ENCODE measurements at regions not wholly inside any gene's neighbourhood (a gene's known extent, or its start where the extent isn't known, plus 50 kb on each side); places are given as distances from the start of the nearest gene placed in this dataset.
"Not testable (repeated sequence)": the region's sequence is repeated elsewhere in the genome, so short reads cannot be mapped to it uniquely, and the experiment has no call there.

DNA sequence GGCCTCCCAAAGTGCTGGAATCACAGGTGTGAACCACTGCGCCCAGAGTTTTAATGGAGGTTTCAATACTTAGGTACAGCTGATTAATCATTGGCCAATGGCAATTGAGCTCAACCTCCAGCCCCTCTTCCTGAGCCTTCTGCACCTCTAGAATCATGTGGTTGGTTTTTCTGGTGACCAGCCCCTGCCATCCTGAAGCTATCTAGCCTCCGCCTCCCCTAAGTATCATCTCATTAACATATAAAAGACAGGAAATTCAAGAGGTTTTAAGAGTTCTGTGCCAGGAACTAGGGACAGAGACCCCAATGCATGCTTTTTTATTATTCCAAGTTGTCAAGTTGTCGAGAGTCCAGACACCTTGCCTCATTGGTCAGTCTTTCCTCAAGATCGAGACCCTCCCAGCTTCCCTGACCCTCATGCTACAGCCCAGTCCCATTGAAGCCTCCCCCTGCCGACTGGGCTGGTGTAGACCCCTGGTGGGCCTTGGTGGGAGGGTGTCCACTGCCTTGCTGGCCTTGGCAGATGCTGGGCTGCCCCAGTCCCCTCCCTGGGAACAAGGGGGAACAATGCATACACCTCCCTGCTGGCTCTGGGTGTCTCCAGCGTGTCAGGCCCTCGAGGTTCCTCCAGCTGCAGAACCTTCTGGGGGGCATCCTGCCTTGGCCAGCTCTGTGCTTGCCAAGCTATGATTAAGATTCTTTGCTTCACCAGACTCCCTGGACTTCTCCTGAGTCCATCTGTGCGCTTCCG, 148.0 kb downstream of the CTTN start:
- in situ Hi-C loops (cut with HindIII; ENCODE audit: low sequenced_read_pairs), result no loop called here

DNA sequence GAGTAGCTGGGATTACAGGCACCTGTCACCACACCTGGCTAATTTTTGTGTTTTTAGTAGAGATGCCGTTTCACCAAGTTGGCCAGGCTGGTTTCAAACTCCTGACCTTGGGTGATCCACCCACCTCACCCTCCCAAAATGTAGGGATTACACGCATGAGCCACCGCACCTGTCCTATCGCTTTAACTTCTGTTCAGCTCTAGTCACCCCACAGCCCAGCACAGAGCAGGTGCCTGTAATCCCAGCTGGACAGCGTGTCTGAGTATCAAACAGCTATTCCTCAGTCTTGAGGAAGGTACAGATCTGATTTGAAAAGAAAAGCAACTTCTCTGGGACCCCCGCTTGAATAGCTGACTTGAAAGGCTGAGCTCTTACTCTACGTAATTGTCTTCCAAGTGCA, 149.1 kb downstream of the CTTN start:
- in situ Hi-C loops (cut with HindIII; ENCODE audit: low sequenced_read_pairs), result no loop called here

- in situ Hi-C loops (cut with HindIII; ENCODE audit: low sequenced_read_pairs), result no loop called here
Measured at GRCh38 chr11:70547821-70548670, 149.7 kb downstream of the CTTN start.

- in situ Hi-C loops (cut with HindIII; ENCODE audit: low sequenced_read_pairs), result no loop called here
Measured at GRCh38 chr11:70548976-70549375, 150.6 kb downstream of the CTTN start.

- in situ Hi-C loops (cut with HindIII; ENCODE audit: low sequenced_read_pairs), result no loop called here
Measured at GRCh38 chr11:70549386-70549785, 151.1 kb downstream of the CTTN start.

GRCh38 chr11:70549796-70550195, 151.5 kb downstream of the CTTN start:
- in situ Hi-C loops (cut with HindIII; ENCODE audit: low sequenced_read_pairs), result loop anchor here (10.0 kb wide), 1 partner anchor 95 kb away; no protein-coding TSS in a partner anchor

GRCh38 chr11:70550456-70551195, 152.3 kb downstream of the CTTN start:
- in situ Hi-C loops (cut with HindIII; ENCODE audit: low sequenced_read_pairs), result loop anchor here (10.0 kb wide), 1 partner anchor 94 kb away; no protein-coding TSS in a partner anchor

- in situ Hi-C loops (cut with HindIII; ENCODE audit: low sequenced_read_pairs), result loop anchor here (10.0 kb wide), 1 partner anchor 93 kb away; no protein-coding TSS in a partner anchor
Measured at GRCh38 chr11:70551351-70552166, 153.2 kb downstream of the CTTN start.

DNA sequence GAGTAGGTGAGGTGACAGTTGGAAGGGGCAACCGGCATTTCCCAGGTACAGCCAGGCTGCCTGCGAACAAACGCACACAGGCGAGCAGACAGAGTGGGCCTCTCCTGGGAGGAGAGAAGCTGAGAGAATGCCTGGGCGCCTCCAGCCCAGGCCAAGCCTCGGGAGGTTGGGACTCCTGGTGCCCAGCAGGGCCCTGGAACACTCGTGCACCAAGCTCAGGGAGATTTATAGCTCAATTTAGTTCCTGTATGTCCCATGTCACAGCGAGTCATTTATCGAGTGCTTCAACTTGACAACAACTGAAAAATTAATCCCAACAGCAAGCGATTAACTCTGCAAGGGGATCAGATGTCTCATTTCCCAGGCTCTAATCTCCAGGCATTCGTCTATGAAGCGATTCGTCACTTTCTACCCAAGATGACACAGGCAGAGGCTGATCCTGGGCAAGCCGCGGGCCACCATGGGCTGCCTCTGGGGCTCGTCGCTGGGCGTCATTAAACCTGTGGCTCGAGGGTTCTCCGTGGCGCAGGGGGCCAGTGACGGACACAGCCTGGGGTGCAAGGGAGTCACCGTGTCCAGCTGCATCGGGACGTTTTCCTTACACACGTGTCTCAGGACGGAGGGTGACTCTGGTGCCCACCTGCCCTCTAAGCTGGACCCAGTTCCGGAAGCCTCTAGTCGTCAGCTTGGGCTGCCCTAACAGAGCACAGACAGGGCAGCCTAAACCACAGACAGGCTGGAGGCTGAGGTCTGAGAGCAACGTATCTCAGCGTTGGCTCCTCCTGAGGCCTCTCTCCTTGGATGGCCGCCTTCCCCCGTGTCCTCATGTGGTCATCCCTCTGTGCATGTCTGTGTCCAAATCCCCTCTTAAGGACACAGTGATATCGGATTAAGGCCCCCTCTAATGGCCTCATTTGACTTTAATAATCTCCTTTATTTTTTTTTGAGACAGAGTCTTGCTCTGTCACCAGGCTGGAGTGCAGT, 154.1 kb downstream of the CTTN start:
- in situ Hi-C loops (cut with HindIII; ENCODE audit: low sequenced_read_pairs), result loop anchor here (10.0 kb wide), 1 partner anchor 92 kb away; no protein-coding TSS in a partner anchor

DNA sequence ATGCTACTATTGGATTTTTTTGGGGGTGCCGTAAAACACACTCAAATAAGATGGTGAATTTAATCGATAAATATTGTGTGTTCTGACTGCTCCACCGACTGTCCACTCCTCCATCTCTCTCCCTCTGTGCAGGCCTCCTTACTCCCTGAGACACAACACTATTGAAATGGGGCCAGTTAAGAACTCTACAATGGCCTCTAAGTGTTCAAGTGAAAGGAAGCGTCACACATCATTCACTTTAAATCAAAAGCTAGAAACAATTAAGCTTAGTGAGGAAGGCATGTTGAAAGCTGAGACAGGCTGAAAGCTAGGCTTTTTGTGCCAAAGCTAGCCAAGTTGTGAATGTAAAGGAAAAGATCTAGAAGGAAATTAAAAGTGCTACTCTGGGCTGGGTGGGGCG, 156.7 kb downstream of the CTTN start:
- in situ Hi-C loops (cut with HindIII; ENCODE audit: low sequenced_read_pairs), result loop anchor here (10.0 kb wide), 1 partner anchor 90 kb away; no protein-coding TSS in a partner anchor

GRCh38 chr11:70556884-70557741, 158.8 kb downstream of the CTTN start:
- in situ Hi-C loops (cut with HindIII; ENCODE audit: low sequenced_read_pairs), result loop anchor here (10.0 kb wide), 1 partner anchor 88 kb away; no protein-coding TSS in a partner anchor

DNA sequence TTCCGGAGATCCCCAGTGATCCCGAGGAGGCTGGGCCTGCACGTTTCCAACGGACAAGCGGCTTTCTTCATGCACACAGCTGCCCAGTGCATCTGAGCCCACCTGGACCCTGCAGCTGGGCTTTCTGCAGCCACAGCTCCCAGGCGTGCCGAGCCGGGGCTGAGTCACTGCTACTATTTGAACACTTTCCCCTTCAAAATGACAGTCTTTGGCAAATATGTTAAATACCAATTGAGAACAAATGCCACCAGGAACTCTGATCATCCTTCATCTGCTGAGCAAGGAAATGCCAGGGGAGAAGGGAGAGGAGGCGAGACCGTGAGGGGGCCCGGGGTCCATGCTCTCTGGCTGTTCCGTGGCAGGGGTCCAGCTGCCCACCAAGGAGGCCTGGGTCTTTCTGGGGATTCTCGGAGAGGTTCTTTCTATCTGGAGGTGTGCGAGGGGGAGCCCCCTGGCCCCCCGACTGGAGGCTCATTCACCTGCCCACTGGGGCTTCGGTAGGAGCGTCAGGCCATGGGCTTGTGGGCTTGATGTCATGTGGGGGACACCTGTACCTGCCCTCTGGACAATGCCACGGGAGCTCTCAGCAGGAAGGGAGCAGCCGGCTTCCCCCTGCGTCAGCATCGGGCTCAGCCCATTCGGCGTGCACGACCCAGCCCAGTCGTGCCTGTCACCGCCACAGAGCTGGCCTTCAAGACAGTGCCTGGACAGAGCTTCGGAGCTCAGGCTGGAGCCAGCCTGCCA, 159.6 kb downstream of the CTTN start:
- in situ Hi-C loops (cut with HindIII; ENCODE audit: low sequenced_read_pairs), result loop anchor here (10.0 kb wide), 1 partner anchor 87 kb away; no protein-coding TSS in a partner anchor

DNA sequence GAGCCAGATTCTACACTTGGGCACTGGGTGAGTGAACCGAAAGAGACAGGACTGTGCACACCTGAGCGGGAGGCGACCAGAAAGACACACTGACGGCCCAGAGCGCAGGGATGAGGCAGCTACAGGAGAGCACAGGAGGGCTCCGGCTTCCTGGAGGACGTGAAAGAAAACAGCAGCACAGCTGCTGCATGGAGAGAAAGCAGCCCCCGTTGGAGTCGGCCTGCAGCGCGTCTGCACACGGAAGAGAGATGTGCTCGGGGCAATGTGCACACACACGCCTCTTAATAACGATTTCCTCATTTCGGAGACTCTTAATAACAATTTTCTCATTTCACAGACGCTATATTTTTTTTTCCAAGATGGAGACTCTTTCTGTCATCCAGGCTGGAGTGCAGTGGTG, 160.4 kb downstream of the CTTN start:
- in situ Hi-C loops (cut with HindIII; ENCODE audit: low sequenced_read_pairs), result loop anchor here (10.0 kb wide), 1 partner anchor 86 kb away; no protein-coding TSS in a partner anchor

- in situ Hi-C loops (cut with HindIII; ENCODE audit: low sequenced_read_pairs), result loop anchor here (10.0 kb wide), 1 partner anchor 85 kb away; no protein-coding TSS in a partner anchor
Measured at GRCh38 chr11:70559516-70559915, 161.2 kb downstream of the CTTN start.

GRCh38 chr11:70560621-70561020, 162.3 kb downstream of the CTTN start:
- in situ Hi-C loops (cut with HindIII; ENCODE audit: low sequenced_read_pairs), result not testable (repeated sequence)

- in situ Hi-C loops (cut with HindIII; ENCODE audit: low sequenced_read_pairs), result no loop called here
Measured at GRCh38 chr11:70566768-70567530, 168.6 kb downstream of the CTTN start.
